Uterus (tissue), 2 donors: ENCODE measurements at regions not wholly inside any gene's neighbourhood (a gene's known extent, or its start where the extent isn't known, plus 50 kb on each side); places are given as distances from the start of the nearest gene placed in this dataset.

Experiments
- POLR2A ChIP-seq, 2 donors: fragments of 450-650 bp; IDR thresholded peaks; one replicate each; pipeline ENCODE4 v1.6.1; 2016; ENCODE audit warnings: antibody characterized with exemption in 2 of 2, mild to moderate bottlenecking in 1 of 2, moderate library complexity in 1 of 2
- TF ChIP-seq, protein P1 (sequence below), 4 experiments: fragments of 200-600 bp in 2 of 4; fragments of 450-650 bp in 2 of 4; sonication (generic) in 2 of 4; IDR thresholded peaks; one replicate each; pipeline ENCODE4 v1.5.1; 2016 to 2019; ENCODE audit warnings: antibody characterized with exemption in 4 of 4, mild to moderate bottlenecking in 2 of 4, moderate library complexity in 1 of 4

GRCh38 chr5:8230868-8231267, 361.9 kb downstream of the MTRR start:
- no peak for TF ChIP-seq POLR2A (IDR thresholded peaks at IDR 0.05)
- TF ChIP-seq, protein P1, sequence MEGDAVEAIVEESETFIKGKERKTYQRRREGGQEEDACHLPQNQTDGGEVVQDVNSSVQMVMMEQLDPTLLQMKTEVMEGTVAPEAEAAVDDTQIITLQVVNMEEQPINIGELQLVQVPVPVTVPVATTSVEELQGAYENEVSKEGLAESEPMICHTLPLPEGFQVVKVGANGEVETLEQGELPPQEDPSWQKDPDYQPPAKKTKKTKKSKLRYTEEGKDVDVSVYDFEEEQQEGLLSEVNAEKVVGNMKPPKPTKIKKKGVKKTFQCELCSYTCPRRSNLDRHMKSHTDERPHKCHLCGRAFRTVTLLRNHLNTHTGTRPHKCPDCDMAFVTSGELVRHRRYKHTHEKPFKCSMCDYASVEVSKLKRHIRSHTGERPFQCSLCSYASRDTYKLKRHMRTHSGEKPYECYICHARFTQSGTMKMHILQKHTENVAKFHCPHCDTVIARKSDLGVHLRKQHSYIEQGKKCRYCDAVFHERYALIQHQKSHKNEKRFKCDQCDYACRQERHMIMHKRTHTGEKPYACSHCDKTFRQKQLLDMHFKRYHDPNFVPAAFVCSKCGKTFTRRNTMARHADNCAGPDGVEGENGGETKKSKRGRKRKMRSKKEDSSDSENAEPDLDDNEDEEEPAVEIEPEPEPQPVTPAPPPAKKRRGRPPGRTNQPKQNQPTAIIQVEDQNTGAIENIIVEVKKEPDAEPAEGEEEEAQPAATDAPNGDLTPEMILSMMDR (IDR thresholded peaks at IDR 0.05), result no peak
